Brain microvascular endothelial cell (primary cell): ENCODE measurements at regions not wholly inside any gene's neighbourhood (a gene's known extent, or its start where the extent isn't known, plus 50 kb on each side); places are given as distances from the start of the nearest gene placed in this dataset.

ENCODE experiments used
- DNase-seq: peaks from one replicate; pipeline ENCODE4 v3.0.0-alpha.2; 2020
- H3K27ac ChIP-seq: fragments of 250-450 bp; sonication (Bioruptor Pico); 2 replicates; pipeline ENCODE4 v1.5.1; 2020; ENCODE audit warnings: mild to moderate bottlenecking, moderate library complexity
- H3K27me3 ChIP-seq: fragments of 250-450 bp; sonication (Bioruptor Pico); replicated peaks from 2 replicates; pipeline ENCODE4 v1.5.1; 2020; ENCODE audit warnings: mild to moderate bottlenecking
- H3K36me3 ChIP-seq: fragments of 250-450 bp; sonication (Bioruptor Pico); replicated peaks from 2 replicates; pipeline ENCODE4 v1.5.1; 2020; ENCODE audit warnings: mild to moderate bottlenecking
- H3K4me3 ChIP-seq: 2 replicates; pipeline ENCODE4 v1.5.1; 2011; ENCODE audit warnings: low read depth, mild to moderate bottlenecking, control low read depth, low read length, moderate library complexity
- CTCF ChIP-seq: IDR thresholded peaks from 2 replicates; pipeline ENCODE4 v1.5.1; 2011; ENCODE audit warnings: low read depth, mild to moderate bottlenecking, moderate library complexity, low read length, control low read depth, inconsistent platforms; ENCODE audit errors: missing control alignments
- in situ Hi-C: cut with HindIII; loops from 2 replicates; pipeline ENCODE4 v1.10.0; 2017; ENCODE audit warnings: low sequenced_read_pairs, low pct_ligation_motif_present

GRCh38 chr19:31554360-31554759, 205.1 kb upstream of the TSHZ3 start:
- no peak overlapping the region for H3K27ac ChIP-seq
- no peaks in the 10 kb centered on the region for H3K36me3 ChIP-seq
- no peaks in the 10 kb centered on the region for H3K27me3 ChIP-seq
- in situ Hi-C loops: no loop called here
- H3K4me3 ChIP-seq: no peak overlapping the region
- no peak for TF ChIP-seq CTCF
- no peak for DNase-seq

- no peaks in the 10 kb centered on the region for H3K27me3 ChIP-seq
- DNase-seq: no peak
- no peak overlapping the region for H3K27ac ChIP-seq
- TF ChIP-seq CTCF: no peak
- in situ Hi-C loops: no loop called here
- H3K36me3 ChIP-seq: no peaks in the 10 kb centered on the region
- H3K4me3 ChIP-seq: no peak overlapping the region
Measured at GRCh38 chr19:31555634-31556215, 206.5 kb upstream of the TSHZ3 start.

GRCh38 chr19:31559494-31559893, 210.3 kb upstream of the TSHZ3 start:
- no peak for TF ChIP-seq CTCF
- in situ Hi-C loops: no loop called here
- Histone ChIP-seq H3K4me3 (no peak overlapping the region), H3K27me3 (no peaks in the 10 kb centered on the region), H3K27ac (no peak overlapping the region), H3K36me3 (no peaks in the 10 kb centered on the region)
- DNase-seq: no peak

- Histone ChIP-seq H3K4me3 (no peak overlapping the region), H3K27me3 (no peaks in the 10 kb centered on the region), H3K27ac (no peak overlapping the region), H3K36me3 (no peaks in the 10 kb centered on the region)
- no peak for TF ChIP-seq CTCF
- in situ Hi-C loops: no loop called here
- no peak for DNase-seq
Measured at GRCh38 chr19:31560086-31561060, 211.1 kb upstream of the TSHZ3 start.

GRCh38 chr19:31562966-31563612, 213.9 kb upstream of the TSHZ3 start:
- TF ChIP-seq CTCF: no peak
- DNase-seq: no peak
- Histone ChIP-seq H3K36me3 (no peaks in the 10 kb centered on the region), H3K27me3 (no peaks in the 10 kb centered on the region), H3K4me3 (no peak overlapping the region), H3K27ac (no peak overlapping the region)
- in situ Hi-C loops: no loop called here
